Fibroblast of peridontal ligament (primary cell): ENCODE measurements at regions not wholly inside any gene's neighbourhood (a gene's known extent, or its start where the extent isn't known, plus 50 kb on each side); places are given as distances from the start of the nearest gene placed in this dataset.
"Not testable (repeated sequence)": the region's sequence is repeated elsewhere in the genome, so short reads cannot be mapped to it uniquely, and the experiment has no call there.

Source experiments
- DNase-seq: peaks from one replicate; pipeline ENCODE4 v3.0.0-alpha.2; 2010; ENCODE audit errors: extremely low read depth

DNA sequence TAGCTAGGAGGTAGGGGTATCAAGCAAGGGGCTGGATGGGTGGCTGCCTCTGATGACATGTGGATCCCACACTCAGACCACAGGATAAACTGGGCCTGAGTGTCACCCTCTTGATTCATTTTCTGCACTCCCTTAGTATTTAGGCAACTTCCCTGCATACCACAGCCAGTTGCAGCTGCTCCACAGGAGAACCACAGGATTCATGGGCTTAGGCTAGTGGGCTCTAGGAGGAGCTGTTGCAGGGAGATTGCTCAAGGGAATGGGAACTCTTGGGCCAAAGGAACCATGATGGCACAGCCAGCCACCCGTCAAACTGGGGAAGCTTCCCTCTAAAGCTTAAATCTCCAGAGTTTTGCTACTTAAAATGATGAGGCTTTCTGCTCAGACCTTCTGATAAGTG, 269.7 kb upstream of the ASIC2 start:
- DNase-seq = no peak

DNA sequence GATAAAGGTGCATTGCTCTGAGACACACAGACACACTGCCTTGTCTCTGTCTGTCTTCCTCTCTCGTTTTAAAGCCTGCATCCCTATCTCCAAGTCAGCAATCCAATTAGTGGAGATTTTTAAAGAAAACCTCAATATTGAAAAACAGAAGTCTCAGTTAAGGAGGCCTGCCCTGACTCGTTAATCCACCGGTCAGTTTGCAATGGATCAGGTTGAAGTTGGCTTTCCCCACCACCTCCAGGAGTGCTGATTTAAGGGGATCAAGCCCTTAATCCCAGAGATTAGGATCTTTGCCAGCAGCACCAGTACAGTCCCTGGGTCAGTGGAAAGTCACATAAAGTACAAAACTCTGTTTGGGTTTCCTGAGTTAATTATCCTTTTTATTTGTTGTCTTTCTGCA, 271.1 kb upstream of the ASIC2 start:
- DNase-seq = no peak

- no peak for DNase-seq
These were observed 274.1 kb upstream of the ASIC2 start for GRCh38 chr17:33567223-33567622.

DNA sequence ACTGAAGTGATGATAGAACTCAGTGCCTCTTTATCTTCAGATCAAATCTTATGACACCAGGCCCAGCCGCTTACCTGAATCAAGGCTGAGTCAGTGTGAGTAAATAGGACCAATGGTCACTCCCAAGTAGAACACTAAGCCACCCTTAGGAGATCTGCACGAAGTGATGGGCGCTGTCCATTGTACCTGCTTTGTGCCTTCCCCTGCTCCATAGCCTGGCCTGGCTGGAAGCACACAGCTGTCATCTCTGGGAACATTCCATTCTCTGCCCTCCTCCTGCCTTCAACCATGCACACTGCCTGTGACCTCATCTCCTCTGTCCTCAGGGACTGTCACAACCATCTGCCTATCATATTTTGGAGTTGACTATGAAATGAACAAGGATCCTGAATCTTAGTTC, 279.5 kb upstream of the ASIC2 start:
- no peak for DNase-seq

GRCh38 chr17:33574942-33575445, 281.9 kb upstream of the ASIC2 start:
- no peak for DNase-seq

DNA sequence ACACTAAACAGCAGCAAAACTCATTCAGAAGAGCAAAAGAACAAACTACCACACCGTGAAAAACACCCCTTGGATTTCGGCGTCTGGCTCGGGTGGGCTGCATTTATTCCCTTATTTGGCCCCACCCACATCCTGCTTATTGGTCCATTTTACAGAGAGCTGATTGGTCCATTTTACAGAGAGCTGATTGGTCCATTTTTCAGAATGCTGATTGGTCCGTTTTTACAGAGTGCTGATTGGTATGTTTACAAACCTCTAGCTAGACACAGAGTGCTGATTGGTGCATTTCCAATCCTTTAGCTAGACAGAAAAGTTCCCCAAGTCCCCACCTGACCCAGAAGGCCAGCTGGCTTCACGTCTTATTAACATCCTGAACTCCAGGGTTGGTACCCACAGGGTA, 286.6 kb upstream of the ASIC2 start:
- DNase-seq = not testable (repeated sequence)

DNA sequence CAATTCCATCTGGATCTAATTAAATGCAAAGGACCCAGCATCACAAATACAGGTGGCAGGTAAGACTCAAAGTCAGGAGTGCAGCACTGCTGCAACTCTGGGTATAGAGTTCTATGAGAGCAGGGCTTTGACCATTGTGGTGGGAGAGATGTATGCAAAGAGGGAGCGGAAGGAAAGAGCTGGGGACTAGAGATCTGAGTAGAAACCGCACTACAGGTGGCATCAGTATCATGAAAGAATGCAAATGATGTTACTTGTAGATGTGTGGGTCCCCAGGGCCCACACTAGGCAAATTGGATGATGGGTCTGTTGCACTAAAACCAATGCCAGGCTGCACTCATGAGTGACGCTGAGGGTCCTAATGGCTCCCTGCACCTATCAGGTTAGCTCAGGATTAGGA, 287.1 kb upstream of the ASIC2 start:
- DNase-seq = no peak

DNA sequence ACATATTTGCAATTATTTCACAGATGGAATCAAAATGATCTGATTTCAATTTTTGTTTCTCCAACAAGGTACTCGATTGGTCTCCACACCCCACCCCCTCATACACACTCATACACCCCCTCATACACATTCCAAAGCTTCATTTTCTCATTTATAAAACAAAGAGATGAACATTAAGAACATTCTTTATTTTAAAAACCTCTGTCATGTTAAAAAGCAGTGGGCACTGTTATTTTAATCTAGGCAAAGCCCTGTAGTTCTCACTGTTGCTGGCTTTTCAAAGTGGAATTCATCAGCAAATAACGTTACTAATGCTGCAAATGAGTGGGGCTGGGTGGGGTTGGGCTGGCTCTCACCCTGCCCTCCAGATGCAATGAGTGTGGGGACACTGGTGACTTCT, 289.6 kb upstream of the ASIC2 start:
- DNase-seq = no peak

GRCh38 chr17:33583518-33584417, 290.7 kb upstream of the ASIC2 start:
- no peak for DNase-seq

DNA sequence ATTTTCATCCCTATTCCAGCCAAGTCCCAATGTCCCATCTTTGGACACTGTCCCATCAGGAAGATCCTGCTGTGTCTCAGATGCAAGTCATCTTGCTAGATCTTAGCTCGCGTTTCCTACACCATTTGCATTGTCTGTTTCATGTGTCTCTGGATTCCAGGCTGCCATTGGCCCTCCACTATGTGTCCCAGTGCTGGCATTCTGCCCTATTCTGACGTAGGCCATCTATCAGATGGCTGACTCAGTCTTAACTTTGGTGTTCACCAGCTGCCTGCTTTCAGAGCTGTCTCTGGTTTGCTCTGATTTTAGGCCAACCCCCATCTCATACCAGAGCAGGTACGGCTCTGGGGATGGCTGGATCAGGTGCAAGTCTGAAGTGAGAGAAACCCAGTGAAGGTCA, 300.9 kb upstream of the ASIC2 start:
- no peak for DNase-seq

DNA sequence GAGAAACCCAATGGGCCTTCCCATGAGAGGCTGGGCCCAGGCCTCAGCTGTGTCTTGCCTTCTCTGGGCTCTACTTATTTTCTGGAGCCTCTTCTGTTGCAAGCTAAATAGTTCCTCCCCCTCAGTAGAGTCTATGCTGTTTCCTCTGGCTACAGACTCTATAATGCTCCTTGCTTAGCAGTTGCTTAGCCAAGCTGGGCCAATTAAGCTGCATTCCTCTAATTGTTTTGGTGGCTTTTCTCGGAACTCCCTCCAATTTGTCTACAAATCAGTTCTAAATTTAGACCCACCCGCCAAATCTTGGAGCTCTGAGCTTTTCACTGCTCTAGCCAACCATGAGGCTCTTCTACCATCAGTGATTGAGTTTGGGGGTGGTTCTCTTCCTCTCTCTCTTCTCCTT, 302.7 kb upstream of the ASIC2 start:
- DNase-seq = no peak

GRCh38 chr17:33596899-33597298, 303.8 kb upstream of the ASIC2 start:
- no peak for DNase-seq

DNA sequence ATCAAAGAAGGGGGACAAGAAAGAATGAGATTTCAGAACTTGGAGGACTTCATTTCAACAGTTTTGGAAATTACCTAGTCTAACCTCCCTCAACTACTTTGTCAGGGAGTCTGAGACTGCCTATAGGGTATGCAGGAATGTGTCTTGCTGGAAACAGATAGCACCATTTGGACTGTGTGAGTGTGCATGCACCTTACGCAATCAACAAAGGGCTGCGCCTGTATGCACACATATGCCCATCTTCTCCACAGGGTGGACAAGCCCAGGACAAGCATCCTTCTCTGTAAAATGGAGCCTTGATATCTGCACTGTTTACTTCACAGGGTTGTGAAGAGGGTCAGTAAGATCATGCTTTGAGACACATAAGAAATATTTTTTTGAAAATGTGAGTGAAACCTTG, 305.7 kb upstream of the ASIC2 start:
- DNase-seq = no peak

- DNase-seq = no peak
These were observed 309.9 kb upstream of the ASIC2 start for GRCh38 chr17:33602981-33603380.

GRCh38 chr17:33603789-33604188, 310.7 kb upstream of the ASIC2 start:
- DNase-seq = no peak

GRCh38 chr17:33611532-33611931, 318.4 kb upstream of the ASIC2 start:
- no peak for DNase-seq

DNA sequence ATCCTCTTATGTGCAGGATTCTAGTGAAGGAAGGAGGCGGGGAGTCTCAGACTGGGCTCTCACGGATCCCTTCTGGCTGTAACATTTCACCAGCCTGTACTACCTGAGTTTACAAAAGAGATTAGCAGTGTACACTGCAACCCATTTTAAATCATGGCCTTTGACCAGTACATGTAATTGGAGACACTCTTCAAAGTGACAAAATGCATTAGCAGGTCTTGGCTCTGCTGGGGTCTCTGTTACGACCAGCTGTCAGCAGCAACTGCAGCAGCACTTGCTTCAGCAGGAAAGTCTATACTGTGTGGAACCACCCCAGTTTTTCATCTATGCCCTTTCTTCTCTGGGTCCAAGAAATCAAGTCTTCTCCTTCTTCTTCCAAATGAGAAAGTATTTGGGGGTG, 322.8 kb upstream of the ASIC2 start:
- no peak for DNase-seq

GRCh38 chr17:33623841-33624240, 330.7 kb upstream of the ASIC2 start:
- no peak for DNase-seq

GRCh38 chr17:33628500-33629346, 335.6 kb upstream of the ASIC2 start:
- no peak for DNase-seq

DNA sequence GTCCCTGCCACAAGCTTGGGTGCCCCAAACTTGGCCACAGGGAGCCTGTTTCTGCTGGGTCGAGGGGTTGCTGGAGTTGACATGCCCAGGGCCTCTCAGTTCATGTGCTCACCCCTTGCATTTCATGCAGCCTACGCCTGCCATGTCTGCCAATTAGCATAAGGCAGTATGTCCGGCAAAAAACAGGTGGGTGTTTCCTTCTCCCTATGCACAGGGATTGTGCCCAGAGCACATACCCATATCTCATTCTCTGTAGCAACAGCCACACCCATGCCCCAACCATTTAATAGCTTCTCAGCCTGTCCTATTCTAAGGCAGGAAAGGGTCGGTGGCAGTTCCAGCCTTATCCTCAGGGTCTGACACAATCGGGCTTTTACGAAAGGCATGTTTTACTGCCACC, 340.4 kb upstream of the ASIC2 start:
- DNase-seq = no peak

DNA sequence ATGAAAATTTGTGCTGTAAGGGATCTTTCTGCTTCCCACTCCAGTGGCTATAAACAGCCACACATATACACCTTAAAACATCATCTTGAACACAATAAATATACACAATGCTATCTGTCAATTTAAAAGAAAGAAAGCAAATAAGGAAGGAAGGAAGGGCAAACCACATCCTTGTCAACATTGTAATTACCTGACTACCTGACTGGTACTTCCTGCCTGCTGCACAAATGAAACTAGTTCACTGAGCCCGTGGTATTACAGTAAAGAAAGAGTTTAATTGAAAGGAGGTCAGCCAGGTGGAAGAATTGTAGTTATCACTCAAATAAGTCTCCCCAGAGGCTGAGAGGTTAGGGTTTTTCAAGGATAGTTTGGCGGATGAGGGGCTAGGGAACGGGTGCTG, 344.4 kb upstream of the ASIC2 start:
- no peak for DNase-seq

GRCh38 chr17:33639103-33639880, 346.2 kb upstream of the ASIC2 start:
- DNase-seq = no peak
